ENCODE measurements at regions not wholly inside any gene's neighbourhood (a gene's known extent, or its start where the extent isn't known, plus 50 kb on each side); places are given as distances from the start of the nearest gene placed in this dataset.

DNA sequence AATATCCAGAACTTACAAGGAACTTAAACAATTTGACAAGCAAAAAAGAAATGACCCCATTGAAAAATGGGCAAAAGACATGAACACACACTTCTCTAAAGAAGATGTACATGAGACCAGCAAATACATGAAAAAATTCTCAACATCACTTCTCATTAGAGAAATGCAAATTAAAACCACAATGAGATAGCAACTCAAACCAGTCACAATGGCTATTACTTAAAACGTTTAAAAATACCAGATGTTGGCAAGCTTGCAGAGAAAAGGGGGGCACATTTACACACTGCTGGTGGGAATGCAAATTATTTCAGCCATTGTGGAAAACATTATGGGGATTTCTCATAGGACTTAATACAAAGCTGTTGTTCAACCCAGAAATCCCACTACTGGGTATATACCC, 1634.0 kb downstream of the NCAM2 start:
- H3K9me3 Mint-ChIP-seq (ENCODE audit: unreplicated experiment), result no peaks in the 10 kb centered on the region
- FAIRE-seq, result no peak
- DNase-seq (ENCODE audit: low read depth), result no peak

GRCh38 chr21:22649246-22649645, 1651.0 kb downstream of the NCAM2 start:
- TF ChIP-seq EZH2 (IDR thresholded peaks at IDR 0.05; ENCODE audit: insufficient read depth, low read length), result no peak
- TF ChIP-seq, protein P1, sequence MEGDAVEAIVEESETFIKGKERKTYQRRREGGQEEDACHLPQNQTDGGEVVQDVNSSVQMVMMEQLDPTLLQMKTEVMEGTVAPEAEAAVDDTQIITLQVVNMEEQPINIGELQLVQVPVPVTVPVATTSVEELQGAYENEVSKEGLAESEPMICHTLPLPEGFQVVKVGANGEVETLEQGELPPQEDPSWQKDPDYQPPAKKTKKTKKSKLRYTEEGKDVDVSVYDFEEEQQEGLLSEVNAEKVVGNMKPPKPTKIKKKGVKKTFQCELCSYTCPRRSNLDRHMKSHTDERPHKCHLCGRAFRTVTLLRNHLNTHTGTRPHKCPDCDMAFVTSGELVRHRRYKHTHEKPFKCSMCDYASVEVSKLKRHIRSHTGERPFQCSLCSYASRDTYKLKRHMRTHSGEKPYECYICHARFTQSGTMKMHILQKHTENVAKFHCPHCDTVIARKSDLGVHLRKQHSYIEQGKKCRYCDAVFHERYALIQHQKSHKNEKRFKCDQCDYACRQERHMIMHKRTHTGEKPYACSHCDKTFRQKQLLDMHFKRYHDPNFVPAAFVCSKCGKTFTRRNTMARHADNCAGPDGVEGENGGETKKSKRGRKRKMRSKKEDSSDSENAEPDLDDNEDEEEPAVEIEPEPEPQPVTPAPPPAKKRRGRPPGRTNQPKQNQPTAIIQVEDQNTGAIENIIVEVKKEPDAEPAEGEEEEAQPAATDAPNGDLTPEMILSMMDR (IDR thresholded peaks at IDR 0.05; ENCODE audit: insufficient read depth, low read depth, low read length), result no peak
- no peaks in the 10 kb centered on the region for H3K36me3 ChIP-seq (ENCODE audit: insufficient read depth, low read length)
- no peaks in the 10 kb centered on the region for H3K9me3 ChIP-seq (ENCODE audit: insufficient read depth, low read depth, low read length)
- H3K4me2 ChIP-seq (ENCODE audit: low read length), result no peak overlapping the region
- no peak overlapping the region for H3K27ac Mint-ChIP-seq (ENCODE audit: unreplicated experiment)
- no peak overlapping the region for H3K4me3 ChIP-seq (ENCODE audit: insufficient read depth, low read depth, low read length)
- H3K4me1 ChIP-seq (ENCODE audit: insufficient read depth, low read length), result no peaks in the 10 kb centered on the region
- no peaks in the 10 kb centered on the region for H3K79me2 ChIP-seq (ENCODE audit: insufficient read depth, low read length)
- no peak overlapping the region for H3K27ac ChIP-seq (ENCODE audit: low read depth, low read length)
- no peak overlapping the region for H3K4me3 Mint-ChIP-seq (ENCODE audit: unreplicated experiment)
- no peaks in the 10 kb centered on the region for H4K20me1 ChIP-seq (ENCODE audit: insufficient read depth, low read length)
- H3K27me3 Mint-ChIP-seq (ENCODE audit: low read depth, unreplicated experiment), result no peaks in the 10 kb centered on the region
- no peaks in the 10 kb centered on the region for H3K9me3 Mint-ChIP-seq (ENCODE audit: unreplicated experiment)
- H3K4me1 Mint-ChIP-seq (ENCODE audit: low read depth, unreplicated experiment), result no peaks in the 10 kb centered on the region
- no peaks in the 10 kb centered on the region for H3K36me3 Mint-ChIP-seq (ENCODE audit: low read depth, unreplicated experiment)
- no peaks in the 10 kb centered on the region for H3K27me3 ChIP-seq (ENCODE audit: insufficient read depth, low read length)
- DNase-seq (ENCODE audit: low read depth), result no peak
- FAIRE-seq, result no peak
- no peak overlapping the region for H2AFZ ChIP-seq (ENCODE audit: low read depth, low read length)
- H3K9ac ChIP-seq (ENCODE audit: low read length), result no peak overlapping the region

More for the DNA sequence above, 1634.0 kb downstream of the NCAM2 start:
- no peaks in the 10 kb centered on the region for H3K27me3 Mint-ChIP-seq (ENCODE audit: low read depth, unreplicated experiment)
- no peak overlapping the region for H3K27ac Mint-ChIP-seq (ENCODE audit: unreplicated experiment)
- no peak overlapping the region for H3K4me2 ChIP-seq (ENCODE audit: low read length)
- H3K4me1 Mint-ChIP-seq (ENCODE audit: low read depth, unreplicated experiment), result no peaks in the 10 kb centered on the region
- no peak overlapping the region for H3K27ac ChIP-seq (ENCODE audit: low read depth, low read length)
- H3K4me1 ChIP-seq (ENCODE audit: insufficient read depth, low read length), result no peaks in the 10 kb centered on the region
- TF ChIP-seq, protein P1 (IDR thresholded peaks at IDR 0.05; ENCODE audit: insufficient read depth, low read depth, low read length), result no peak
- no peak for TF ChIP-seq EZH2 (IDR thresholded peaks at IDR 0.05; ENCODE audit: insufficient read depth, low read length)
- no peak overlapping the region for H2AFZ ChIP-seq (ENCODE audit: low read depth, low read length)
- H3K4me3 ChIP-seq (ENCODE audit: insufficient read depth, low read depth, low read length), result no peak overlapping the region
- no peaks in the 10 kb centered on the region for H3K36me3 Mint-ChIP-seq (ENCODE audit: low read depth, unreplicated experiment)
- H3K27me3 ChIP-seq (ENCODE audit: insufficient read depth, low read length), result no peaks in the 10 kb centered on the region
- no peak overlapping the region for H3K9ac ChIP-seq (ENCODE audit: low read length)
- H3K9me3 ChIP-seq (ENCODE audit: insufficient read depth, low read depth, low read length), result no peaks in the 10 kb centered on the region
- no peaks in the 10 kb centered on the region for H3K36me3 ChIP-seq (ENCODE audit: insufficient read depth, low read length)
- H3K4me3 Mint-ChIP-seq (ENCODE audit: unreplicated experiment), result no peak overlapping the region
- no peaks in the 10 kb centered on the region for H4K20me1 ChIP-seq (ENCODE audit: insufficient read depth, low read length)
- H3K79me2 ChIP-seq (ENCODE audit: insufficient read depth, low read length), result no peaks in the 10 kb centered on the region

DNA sequence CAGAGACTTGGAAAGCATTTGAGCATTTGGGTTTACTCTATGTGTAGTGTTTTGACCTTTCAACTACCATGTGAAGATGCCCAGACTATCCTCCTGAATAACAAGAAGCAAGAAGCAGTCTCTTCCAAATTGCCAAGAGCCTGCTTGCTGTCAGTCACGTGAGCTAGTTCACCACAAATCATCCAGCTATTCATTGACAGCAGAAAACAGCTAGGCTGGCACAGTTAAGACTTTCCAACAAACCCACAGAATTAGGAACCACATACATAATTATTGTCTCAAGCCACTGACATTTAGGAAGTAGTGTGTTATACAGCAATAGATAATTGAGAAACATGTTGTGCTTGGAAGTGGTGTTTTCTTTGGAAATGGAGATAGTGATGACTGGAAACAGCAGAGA, 1652.0 kb downstream of the NCAM2 start:
- no peaks in the 10 kb centered on the region for H4K20me1 ChIP-seq (ENCODE audit: insufficient read depth, low read length)
- H2AFZ ChIP-seq (ENCODE audit: low read depth, low read length), result no peak overlapping the region
- no peak for FAIRE-seq
- no peaks in the 10 kb centered on the region for H3K9me3 Mint-ChIP-seq (ENCODE audit: unreplicated experiment)
- no peak overlapping the region for H3K4me2 ChIP-seq (ENCODE audit: low read length)
- DNase-seq (ENCODE audit: low read depth), result no peak
- no peaks in the 10 kb centered on the region for H3K9me3 ChIP-seq (ENCODE audit: insufficient read depth, low read depth, low read length)
- H3K4me3 ChIP-seq (ENCODE audit: insufficient read depth, low read depth, low read length), result no peak overlapping the region
- no peak overlapping the region for H3K4me3 Mint-ChIP-seq (ENCODE audit: unreplicated experiment)
- TF ChIP-seq, protein P1 (IDR thresholded peaks at IDR 0.05; ENCODE audit: insufficient read depth, low read depth, low read length), result no peak
- no peaks in the 10 kb centered on the region for H3K4me1 ChIP-seq (ENCODE audit: insufficient read depth, low read length)
- no peaks in the 10 kb centered on the region for H3K79me2 ChIP-seq (ENCODE audit: insufficient read depth, low read length)
- no peak overlapping the region for H3K9ac ChIP-seq (ENCODE audit: low read length)
- H3K4me1 Mint-ChIP-seq (ENCODE audit: low read depth, unreplicated experiment), result no peaks in the 10 kb centered on the region
- H3K36me3 ChIP-seq (ENCODE audit: insufficient read depth, low read length), result no peaks in the 10 kb centered on the region
- H3K36me3 Mint-ChIP-seq (ENCODE audit: low read depth, unreplicated experiment), result no peaks in the 10 kb centered on the region
- H3K27ac ChIP-seq (ENCODE audit: low read depth, low read length), result no peak overlapping the region
- no peaks in the 10 kb centered on the region for H3K27me3 Mint-ChIP-seq (ENCODE audit: low read depth, unreplicated experiment)
- H3K27me3 ChIP-seq (ENCODE audit: insufficient read depth, low read length), result no peaks in the 10 kb centered on the region
- no peak overlapping the region for H3K27ac Mint-ChIP-seq (ENCODE audit: unreplicated experiment)

Data from astrocyte (in vitro differentiated cells and primary cell).